Prostate gland (tissue), 2 donors: ENCODE measurements at regions not wholly inside any gene's neighbourhood (a gene's known extent, or its start where the extent isn't known, plus 50 kb on each side); places are given as distances from the start of the nearest gene placed in this dataset.

ENCODE experiments used
- CTCF ChIP-seq, 4 experiments: fragments of 200-600 bp in 2 of 4; fragments of 450-650 bp in 2 of 4; sonication (generic) in 2 of 4; IDR thresholded peaks; 1 replicate in 3 of 4; 2 replicates in 1 of 4; pipeline ENCODE4 v1.5.1; 2016 to 2019; ENCODE audit warnings: antibody characterized with exemption in 4 of 4, mild to moderate bottlenecking in 2 of 4, moderate library complexity in 2 of 4
- POLR2A ChIP-seq: fragments of 450-650 bp; IDR thresholded peaks from one replicate; pipeline ENCODE4 v1.6.1; 2016; ENCODE audit warnings: antibody characterized with exemption, mild to moderate bottlenecking
- POLR2AphosphoS5 ChIP-seq: sonication (generic); formaldehyde crosslinking; IDR thresholded peaks from one replicate; pipeline ENCODE4 v1.6.1; 2017; ENCODE audit warnings: antibody characterized with exemption

- TF ChIP-seq CTCF (IDR thresholded peaks at IDR 0.05), result no peak
- TF ChIP-seq POLR2A, result no peak
- no peak for TF ChIP-seq POLR2AphosphoS5
These were observed 58.4 kb downstream of the SLC25A47 start for GRCh38 chr14:100381395-100382105.
